Trophoblast cell (in vitro differentiated cells and primary cell): ENCODE measurements at regions not wholly inside any gene's neighbourhood (a gene's known extent, or its start where the extent isn't known, plus 50 kb on each side); places are given as distances from the start of the nearest gene placed in this dataset.

ENCODE experiments used
- DNase-seq, 2 donors: peaks; one replicate each; pipeline ENCODE4 v3.0.0-alpha.2; 2016
- H2AFZ ChIP-seq: 2 replicates; pipeline ENCODE4 v1.6.1; 2013; ENCODE audit warnings: low read length, moderate library complexity, mild to moderate bottlenecking; ENCODE audit not compliant: insufficient read depth, poor library complexity
- H2AK5ac ChIP-seq: 2 replicates; pipeline ENCODE4 v1.6.1; 2013; ENCODE audit warnings: mild to moderate bottlenecking, low read length
- H2BK120ac ChIP-seq: 2 replicates; pipeline ENCODE4 v1.6.1; 2013; ENCODE audit warnings: low read length, mild to moderate bottlenecking, moderate library complexity; ENCODE audit not compliant: insufficient read depth, poor library complexity
- H2BK12ac ChIP-seq: 2 replicates; pipeline ENCODE4 v1.6.1; 2013; ENCODE audit warnings: mild to moderate bottlenecking, low read length, moderate library complexity
- H2BK5ac ChIP-seq: 2 replicates; pipeline ENCODE4 v1.6.1; 2013; ENCODE audit warnings: low read length, low read depth, moderate library complexity, mild to moderate bottlenecking; ENCODE audit not compliant: poor library complexity
- H3K14ac ChIP-seq: 2 replicates; pipeline ENCODE4 v1.6.1; 2013; ENCODE audit warnings: mild to moderate bottlenecking, low read length
- H3K18ac ChIP-seq: 2 replicates; pipeline ENCODE4 v1.6.1; 2013; ENCODE audit warnings: mild to moderate bottlenecking, low read length
- H3K23ac ChIP-seq: 2 replicates; pipeline ENCODE4 v1.6.1; 2013; ENCODE audit warnings: low read length
- H3K27ac ChIP-seq: 2 replicates; pipeline ENCODE4 v1.5.1; 2013; ENCODE audit warnings: low read depth, mild to moderate bottlenecking, inconsistent platforms, low read length, moderate library complexity
- H3K27me3 ChIP-seq: 2 replicates; pipeline ENCODE4 v1.6.1; 2013; ENCODE audit warnings: inconsistent platforms, mild to moderate bottlenecking, low read length, moderate library complexity; ENCODE audit not compliant: insufficient read depth
- H3K36me3 ChIP-seq, 2 experiments: 1 replicate in 1 of 2; 2 replicates in 1 of 2; pipeline ENCODE4 v1.6.1; 2013; ENCODE audit warnings: low read length in 2 of 2, mild to moderate bottlenecking in 2 of 2, moderate library complexity in 1 of 2; ENCODE audit not compliant: insufficient read depth in 2 of 2, control insufficient read depth in 1 of 2
- H3K4ac ChIP-seq: 2 replicates; pipeline ENCODE4 v1.6.1; 2013; ENCODE audit warnings: low read depth, mild to moderate bottlenecking, low read length, moderate library complexity
- H3K4me1 ChIP-seq, 2 experiments: 1 replicate in 1 of 2; 2 replicates in 1 of 2; pipeline ENCODE4 v1.6.1; 2013; ENCODE audit warnings: low read length in 2 of 2, mild to moderate bottlenecking in 2 of 2, moderate library complexity in 1 of 2; ENCODE audit not compliant: insufficient read depth in 2 of 2, control insufficient read depth in 1 of 2
- H3K4me2 ChIP-seq: 2 replicates; pipeline ENCODE4 v1.6.1; 2013; ENCODE audit warnings: inconsistent platforms, mild to moderate bottlenecking, low read length, moderate library complexity
- H3K4me3 ChIP-seq: 2 replicates; pipeline ENCODE4 v1.5.1; 2013; ENCODE audit warnings: mild to moderate bottlenecking, low read depth, low read length, inconsistent platforms
- H3K79me1 ChIP-seq: one replicate; pipeline ENCODE4 v1.6.1; 2013; ENCODE audit warnings: low read length
- H3K79me2 ChIP-seq: 2 replicates; pipeline ENCODE4 v1.6.1; 2013; ENCODE audit warnings: low read length, mild to moderate bottlenecking; ENCODE audit not compliant: control insufficient read depth, insufficient read depth, poor library complexity
- H3K9ac ChIP-seq: 2 replicates; pipeline ENCODE4 v1.6.1; 2013; ENCODE audit warnings: mild to moderate bottlenecking, low read length
- H3K9me3 ChIP-seq: 2 replicates; pipeline ENCODE4 v1.6.1; 2013; ENCODE audit warnings: low read depth, mild to moderate bottlenecking, control low read depth, inconsistent platforms, low read length; ENCODE audit not compliant: insufficient read depth
- H4K12ac ChIP-seq: 2 replicates; pipeline ENCODE4 v1.6.1; 2013; ENCODE audit warnings: low read depth, mild to moderate bottlenecking, low read length, moderate library complexity
- H4K8ac ChIP-seq: 2 replicates; pipeline ENCODE4 v1.6.1; 2013; ENCODE audit warnings: low read depth, mild to moderate bottlenecking, low read length, moderate library complexity
- H4K91ac ChIP-seq: one replicate; pipeline ENCODE4 v1.6.1; 2013; ENCODE audit warnings: low read depth, mild to moderate bottlenecking, low read length, moderate library complexity
- WGBS: extraction: QIAGEN DNeasy Blood & Tissue Kit; methylation state at CpG from one replicate; pipeline ENCODE4 v1.1.7; 2013; ENCODE audit warnings: missing lambda C conversion rate; ENCODE audit not compliant: insufficient read length, insufficient coverage; ENCODE audit errors: extremely low coverage; 5-methylcytosine and 5-hydroxymethylcytosine counted together

GRCh38 chr9:91026266-91026665 is 224.6 kb downstream of the SYK start:
- H3K23ac ChIP-seq: no peak overlapping the region
- H3K4ac ChIP-seq: no peak overlapping the region
- no peak overlapping the region for H4K12ac ChIP-seq
- no peak overlapping the region for H2AK5ac ChIP-seq
- no peak overlapping the region for H3K4me2 ChIP-seq
- no peak overlapping the region for H2AFZ ChIP-seq
- no peaks in the 10 kb centered on the region for H3K27me3 ChIP-seq
- no peak overlapping the region for H2BK5ac ChIP-seq
- no peak for DNase-seq
- no peaks in the 10 kb centered on the region for H3K36me3 ChIP-seq
- no peak overlapping the region for H2BK12ac ChIP-seq
- H2BK120ac ChIP-seq: no peak overlapping the region
- H3K9me3 ChIP-seq: peaks cover 3% of the 10 kb centered on the region
- no peaks in the 10 kb centered on the region for H3K4me1 ChIP-seq
- no peaks in the 10 kb centered on the region for H3K79me2 ChIP-seq
- no peak overlapping the region for H3K4me3 ChIP-seq
- no peak overlapping the region for H4K8ac ChIP-seq
- H3K79me1 ChIP-seq: no peaks in the 10 kb centered on the region
- no peak overlapping the region for H3K27ac ChIP-seq
- H3K18ac ChIP-seq: no peak overlapping the region
- H3K9ac ChIP-seq: no peak overlapping the region
- no peak overlapping the region for H3K14ac ChIP-seq
- WGBS: no CpG with 5 or more reads among the region's 8 CpGs
- H4K91ac ChIP-seq: no peak overlapping the region

GRCh38 chr9:91027005-91027404 is 225.4 kb downstream of the SYK start:
- no peak overlapping the region for H3K23ac ChIP-seq
- H2BK12ac ChIP-seq: no peak overlapping the region
- H3K4me1 ChIP-seq: no peaks in the 10 kb centered on the region
- no peak overlapping the region for H2BK120ac ChIP-seq
- no peaks in the 10 kb centered on the region for H3K27me3 ChIP-seq
- H4K12ac ChIP-seq: no peak overlapping the region
- H3K79me1 ChIP-seq: no peaks in the 10 kb centered on the region
- peaks cover 3% of the 10 kb centered on the region for H3K9me3 ChIP-seq
- H3K4me2 ChIP-seq: no peak overlapping the region
- no peak overlapping the region for H3K4ac ChIP-seq
- H3K14ac ChIP-seq: no peak overlapping the region
- no peak overlapping the region for H3K4me3 ChIP-seq
- H2AK5ac ChIP-seq: no peak overlapping the region
- no peak for DNase-seq
- no CpG with 5 or more reads among the region's 3 CpGs for WGBS
- H3K36me3 ChIP-seq: no peaks in the 10 kb centered on the region
- H2BK5ac ChIP-seq: no peak overlapping the region
- H3K18ac ChIP-seq: no peak overlapping the region
- H4K8ac ChIP-seq: no peak overlapping the region
- H2AFZ ChIP-seq: no peak overlapping the region
- no peak overlapping the region for H3K9ac ChIP-seq
- no peak overlapping the region for H4K91ac ChIP-seq
- H3K79me2 ChIP-seq: no peaks in the 10 kb centered on the region
- no peak overlapping the region for H3K27ac ChIP-seq

GRCh38 chr9:91028166-91028827 is 226.7 kb downstream of the SYK start:
- no peak overlapping the region for H2BK12ac ChIP-seq
- no peak overlapping the region for H2BK5ac ChIP-seq
- peaks cover 3% of the 10 kb centered on the region for H3K9me3 ChIP-seq
- H2BK120ac ChIP-seq: no peak overlapping the region
- H3K79me2 ChIP-seq: no peaks in the 10 kb centered on the region
- H3K4me3 ChIP-seq: peak overlapping the region; percentile 35
- no peaks in the 10 kb centered on the region for H3K79me1 ChIP-seq
- no peak overlapping the region for H4K8ac ChIP-seq
- no peak overlapping the region for H3K27ac ChIP-seq
- WGBS: no CpG with 5 or more reads among the region's 8 CpGs
- no peaks in the 10 kb centered on the region for H3K4me1 ChIP-seq
- DNase-seq: no peak
- H2AFZ ChIP-seq: no peak overlapping the region
- H2AK5ac ChIP-seq: no peak overlapping the region
- H3K27me3 ChIP-seq: no peaks in the 10 kb centered on the region
- no peak overlapping the region for H3K4ac ChIP-seq
- no peak overlapping the region for H4K91ac ChIP-seq
- no peak overlapping the region for H4K12ac ChIP-seq
- H3K18ac ChIP-seq: no peak overlapping the region
- H3K14ac ChIP-seq: no peak overlapping the region
- H3K36me3 ChIP-seq: no peaks in the 10 kb centered on the region
- no peak overlapping the region for H3K4me2 ChIP-seq
- no peak overlapping the region for H3K9ac ChIP-seq
- H3K23ac ChIP-seq: no peak overlapping the region

GRCh38 chr9:91029650-91030361 is 228.2 kb downstream of the SYK start:
- Histone ChIP-seq H3K27me3 (no peaks in the 10 kb centered on the region), H3K36me3 (no peaks in the 10 kb centered on the region), H4K8ac (no peak overlapping the region), H2AK5ac (no peak overlapping the region), H4K12ac (no peak overlapping the region), H2BK120ac (no peak overlapping the region), H3K4me3 (no peak overlapping the region), H3K27ac (no peak overlapping the region), H3K79me1 (no peaks in the 10 kb centered on the region), H3K14ac (no peak overlapping the region), H3K18ac (no peak overlapping the region), H2BK5ac (no peak overlapping the region), H3K4me1 (no peaks in the 10 kb centered on the region), H4K91ac (no peak overlapping the region), H2BK12ac (no peak overlapping the region), H2AFZ (no peak overlapping the region), H3K4ac (no peak overlapping the region), H3K23ac (no peak overlapping the region), H3K9me3 (peaks cover 3% of the 10 kb centered on the region), H3K79me2 (no peaks in the 10 kb centered on the region), H3K4me2 (no peak overlapping the region), H3K9ac (no peak overlapping the region)
- WGBS: no CpG with 5 or more reads among the region's 18 CpGs
- no peak for DNase-seq
